Activated T-cell treated with anti-CD3 and anti-CD28 coated beads, Interleukin-2, amount 50 U/mL, for 24 hours (primary cell): ENCODE measurements at regions not wholly inside any gene's neighbourhood (a gene's known extent, or its start where the extent isn't known, plus 50 kb on each side); places are given as distances from the start of the nearest gene placed in this dataset.

Source experiments
- DNase-seq: peaks from one replicate; pipeline ENCODE4 v3.0.0-alpha.2; 2020
- H3K27ac Mint-ChIP-seq: 2 replicates; pipeline ENCODE4 v1.8.0; 2020; ENCODE audit warnings: mild to moderate bottlenecking, mixed read lengths
- H3K27me3 Mint-ChIP-seq: 2 replicates; pipeline ENCODE4 v1.8.0; 2020; ENCODE audit warnings: mixed read lengths
- H3K36me3 Mint-ChIP-seq: 2 replicates; pipeline ENCODE4 v1.8.0; 2020; ENCODE audit warnings: low read depth, mixed read lengths
- H3K4me1 Mint-ChIP-seq: 2 replicates; pipeline ENCODE4 v1.8.0; 2020; ENCODE audit warnings: low read depth, mixed read lengths
- H3K4me3 Mint-ChIP-seq: 2 replicates; pipeline ENCODE4 v1.8.0; 2020; ENCODE audit warnings: mild to moderate bottlenecking, moderate library complexity, mixed read lengths
- H3K9me3 Mint-ChIP-seq: 2 replicates; pipeline ENCODE4 v1.8.0; 2020; ENCODE audit warnings: mixed read lengths

GRCh38 chr5:4513381-4513780, 626.7 kb upstream of the ADAMTS16 start:
- H3K27ac Mint-ChIP-seq, result no peak overlapping the region
- peaks cover 2% of the 10 kb centered on the region for H3K9me3 Mint-ChIP-seq
- H3K4me1 Mint-ChIP-seq, result no peaks in the 10 kb centered on the region
- no peaks in the 10 kb centered on the region for H3K36me3 Mint-ChIP-seq
- DNase-seq, result no peak
- H3K4me3 Mint-ChIP-seq, result no peak overlapping the region
- H3K27me3 Mint-ChIP-seq, result no peaks in the 10 kb centered on the region

GRCh38 chr5:4514067-4514648, 626.0 kb upstream of the ADAMTS16 start:
- H3K4me3 Mint-ChIP-seq, result no peak overlapping the region
- DNase-seq, result no peak

GRCh38 chr5:4518903-4519672, 621.0 kb upstream of the ADAMTS16 start:
- H3K36me3 Mint-ChIP-seq, result no peaks in the 10 kb centered on the region

More at GRCh38 chr5:4514067-4514648, 626.0 kb upstream of the ADAMTS16 start:
- peaks cover 2% of the 10 kb centered on the region for H3K9me3 Mint-ChIP-seq
- H3K27ac Mint-ChIP-seq, result no peak overlapping the region
- H3K27me3 Mint-ChIP-seq, result no peaks in the 10 kb centered on the region
- no peaks in the 10 kb centered on the region for H3K4me1 Mint-ChIP-seq
- no peaks in the 10 kb centered on the region for H3K36me3 Mint-ChIP-seq

GRCh38 chr5:4520559-4520958, 619.6 kb upstream of the ADAMTS16 start:
- H3K9me3 Mint-ChIP-seq, result peaks cover 12% of the 10 kb centered on the region
- H3K27me3 Mint-ChIP-seq, result no peaks in the 10 kb centered on the region
- no peak overlapping the region for H3K27ac Mint-ChIP-seq
- no peak overlapping the region for H3K4me3 Mint-ChIP-seq
- DNase-seq, result no peak
- no peaks in the 10 kb centered on the region for H3K4me1 Mint-ChIP-seq
- H3K36me3 Mint-ChIP-seq, result no peaks in the 10 kb centered on the region

More at GRCh38 chr5:4518903-4519672, 621.0 kb upstream of the ADAMTS16 start:
- H3K27ac Mint-ChIP-seq, result no peak overlapping the region
- H3K4me3 Mint-ChIP-seq, result no peak overlapping the region
- no peaks in the 10 kb centered on the region for H3K4me1 Mint-ChIP-seq
- no peak for DNase-seq
- no peaks in the 10 kb centered on the region for H3K27me3 Mint-ChIP-seq
- peaks cover 12% of the 10 kb centered on the region for H3K9me3 Mint-ChIP-seq

GRCh38 chr5:4523038-4523437, 617.1 kb upstream of the ADAMTS16 start:
- no peaks in the 10 kb centered on the region for H3K27me3 Mint-ChIP-seq
- peaks cover 12% of the 10 kb centered on the region for H3K9me3 Mint-ChIP-seq
- H3K4me3 Mint-ChIP-seq, result no peak overlapping the region
- no peak for DNase-seq
- H3K4me1 Mint-ChIP-seq, result no peaks in the 10 kb centered on the region
- H3K36me3 Mint-ChIP-seq, result no peaks in the 10 kb centered on the region
- no peak overlapping the region for H3K27ac Mint-ChIP-seq

- H3K27ac Mint-ChIP-seq, result no peak overlapping the region
- no peaks in the 10 kb centered on the region for H3K36me3 Mint-ChIP-seq
- H3K4me3 Mint-ChIP-seq, result no peak overlapping the region
- H3K9me3 Mint-ChIP-seq, result peaks cover 4% of the 10 kb centered on the region
- no peaks in the 10 kb centered on the region for H3K27me3 Mint-ChIP-seq
- DNase-seq, result no peak
- no peaks in the 10 kb centered on the region for H3K4me1 Mint-ChIP-seq
Measured at GRCh38 chr5:4531756-4532704, 608.1 kb upstream of the ADAMTS16 start.

GRCh38 chr5:4532705-4533080, 607.4 kb upstream of the ADAMTS16 start:
- Mint-ChIP-seq H3K4me1 (no peaks in the 10 kb centered on the region), H3K27ac (no peak overlapping the region), H3K36me3 (no peaks in the 10 kb centered on the region), H3K27me3 (no peaks in the 10 kb centered on the region), H3K9me3 (peaks cover 4% of the 10 kb centered on the region), H3K4me3 (no peak overlapping the region)
- no peak for DNase-seq

- H3K36me3 Mint-ChIP-seq, result no peaks in the 10 kb centered on the region
- no peak overlapping the region for H3K4me3 Mint-ChIP-seq
- H3K27me3 Mint-ChIP-seq, result no peaks in the 10 kb centered on the region
- DNase-seq, result no peak
- no peaks in the 10 kb centered on the region for H3K4me1 Mint-ChIP-seq
- H3K9me3 Mint-ChIP-seq, result peaks cover 7% of the 10 kb centered on the region
- H3K27ac Mint-ChIP-seq, result no peak overlapping the region
Measured at GRCh38 chr5:4533457-4534105, 606.5 kb upstream of the ADAMTS16 start.

GRCh38 chr5:4537489-4537888, 602.6 kb upstream of the ADAMTS16 start:
- H3K36me3 Mint-ChIP-seq, result no peaks in the 10 kb centered on the region
- no peaks in the 10 kb centered on the region for H3K27me3 Mint-ChIP-seq
- DNase-seq, result no peak
- H3K27ac Mint-ChIP-seq, result no peak overlapping the region
- H3K4me3 Mint-ChIP-seq, result no peak overlapping the region
- peaks cover 7% of the 10 kb centered on the region for H3K9me3 Mint-ChIP-seq
- no peaks in the 10 kb centered on the region for H3K4me1 Mint-ChIP-seq

GRCh38 chr5:4540375-4541173, 599.6 kb upstream of the ADAMTS16 start:
- Mint-ChIP-seq H3K9me3 (peaks cover 7% of the 10 kb centered on the region), H3K36me3 (no peaks in the 10 kb centered on the region), H3K27me3 (no peaks in the 10 kb centered on the region), H3K4me3 (no peak overlapping the region), H3K4me1 (no peaks in the 10 kb centered on the region), H3K27ac (no peak overlapping the region)
- no peak for DNase-seq

GRCh38 chr5:4541334-4541733, 598.8 kb upstream of the ADAMTS16 start:
- H3K4me3 Mint-ChIP-seq, result no peak overlapping the region
- peaks cover 3% of the 10 kb centered on the region for H3K9me3 Mint-ChIP-seq
- H3K27ac Mint-ChIP-seq, result no peak overlapping the region
- H3K36me3 Mint-ChIP-seq, result no peaks in the 10 kb centered on the region
- DNase-seq, result no peak
- no peaks in the 10 kb centered on the region for H3K27me3 Mint-ChIP-seq
- H3K4me1 Mint-ChIP-seq, result no peaks in the 10 kb centered on the region

GRCh38 chr5:4542145-4542778, 597.9 kb upstream of the ADAMTS16 start:
- Mint-ChIP-seq H3K27ac (no peak overlapping the region), H3K4me3 (no peak overlapping the region), H3K9me3 (peaks cover 3% of the 10 kb centered on the region), H3K4me1 (no peaks in the 10 kb centered on the region), H3K27me3 (no peaks in the 10 kb centered on the region), H3K36me3 (no peaks in the 10 kb centered on the region)
- DNase-seq, result no peak

- Mint-ChIP-seq H3K36me3 (no peaks in the 10 kb centered on the region), H3K27ac (no peak overlapping the region), H3K4me1 (no peaks in the 10 kb centered on the region), H3K27me3 (no peaks in the 10 kb centered on the region), H3K4me3 (no peak overlapping the region), H3K9me3 (no peaks in the 10 kb centered on the region)
- DNase-seq, result no peak
Measured at GRCh38 chr5:4544049-4544670, 596.0 kb upstream of the ADAMTS16 start.
